ENCODE measurements at regions not wholly inside any gene's neighbourhood (a gene's known extent, or its start where the extent isn't known, plus 50 kb on each side); places are given as distances from the start of the nearest gene placed in this dataset.

GRCh38 chr17:74019860-74020259 is 183.6 kb upstream of the RPL38 start:
- TF ChIP-seq EZH2 (IDR thresholded peaks at IDR 0.05; ENCODE audit: borderline replicate concordance, low read length) (no peak), CTCF (conservative IDR thresholded peaks at IDR 0.05 in 1 of 2, IDR thresholded peaks at IDR 0.05 in 1 of 2; ENCODE audit: extremely low read depth in 1 of 2, insufficient read depth in 1 of 2, low read depth in 1 of 2, low read length in 2 of 2) (no peak)
